AG04450 (cell line): ENCODE measurements at regions not wholly inside any gene's neighbourhood (a gene's known extent, or its start where the extent isn't known, plus 50 kb on each side); places are given as distances from the start of the nearest gene placed in this dataset.

Experiments
- CTCF ChIA-PET: fragments of 300-600, 350-600 bp; formaldehyde crosslinking; extraction: SDS; loops from one replicate; lab custom pipeline; 2022; ENCODE audit warnings: antibody characterized with exemption, inconsistent platforms; lab: Charles Lee
- POLR2A ChIA-PET: fragments of 350-600 bp; formaldehyde crosslinking; extraction: SDS; loops from one replicate; lab custom pipeline; 2021; ENCODE audit warnings: antibody characterized with exemption, inconsistent platforms; lab: Yijun Ruan, JAX
- DNase-seq: peaks from one replicate; pipeline ENCODE4 v3.0.0-alpha.2; 2011; ENCODE audit warnings: low read depth, low spot score
- H3K27ac ChIP-seq: one replicate; pipeline ENCODE4 v1.5.1; 2012; ENCODE audit warnings: low read depth, low read length, control low read depth
- H3K27me3 ChIP-seq: one replicate; pipeline ENCODE4 v1.6.0; 2012; ENCODE audit warnings: low read length; ENCODE audit not compliant: control insufficient read depth, insufficient read depth
- H3K4me3 ChIP-seq: 2 replicates; pipeline ENCODE4 v1.5.1; 2011; ENCODE audit warnings: mild to moderate bottlenecking, low read depth, low read length, control low read depth
- H3K9me3 ChIP-seq: 2 replicates; pipeline ENCODE4 v1.5.1; 2012; ENCODE audit warnings: low read length; ENCODE audit not compliant: control insufficient read depth, insufficient read depth
- CTCF ChIP-seq: IDR thresholded peaks from 2 replicates; pipeline ENCODE4 v1.5.1; 2011; ENCODE audit warnings: low read depth, low read length, control low read depth, inconsistent platforms

- no peak overlapping the region for H3K4me3 ChIP-seq
- no peak overlapping the region for H3K27ac ChIP-seq
- CTCF ChIA-PET, result no interaction called here
- peaks cover 17% of the 10 kb centered on the region for H3K9me3 ChIP-seq
- H3K27me3 ChIP-seq, result no peaks in the 10 kb centered on the region
- TF ChIP-seq CTCF, result no peak
- POLR2A ChIA-PET, result no interaction called here
- no peak for DNase-seq
These were observed 408.2 kb upstream of the AUTS2 start for GRCh38 chr7:69190025-69190424.

- Histone ChIP-seq H3K4me3 (no peak overlapping the region), H3K27ac (no peak overlapping the region), H3K9me3 (peaks cover 13% of the 10 kb centered on the region), H3K27me3 (no peaks in the 10 kb centered on the region)
- no peak for TF ChIP-seq CTCF
- DNase-seq, result no peak
- ChIA-PET POLR2A (no interaction called here), CTCF (interaction anchor here (0.5 kb wide), 1 partner anchor 106 kb away, joined by 3 read pairs; no protein-coding TSS in a partner anchor)
These were observed 407.5 kb upstream of the AUTS2 start for GRCh38 chr7:69190763-69191162.

- ChIA-PET CTCF (no interaction called here), POLR2A (no interaction called here)
- DNase-seq, result no peak
- Histone ChIP-seq H3K9me3 (peaks cover 8% of the 10 kb centered on the region), H3K27me3 (no peaks in the 10 kb centered on the region), H3K4me3 (no peak overlapping the region), H3K27ac (no peak overlapping the region)
- TF ChIP-seq CTCF, result no peak
These were observed 406.1 kb upstream of the AUTS2 start for GRCh38 chr7:69192134-69192533.

GRCh38 chr7:69193061-69193460 is 405.2 kb upstream of the AUTS2 start:
- Histone ChIP-seq H3K27me3 (no peaks in the 10 kb centered on the region), H3K9me3 (peaks cover 12% of the 10 kb centered on the region), H3K4me3 (no peak overlapping the region), H3K27ac (no peak overlapping the region)
- no peak for TF ChIP-seq CTCF
- ChIA-PET POLR2A (no interaction called here), CTCF (no interaction called here)
- no peak for DNase-seq

- no peak for TF ChIP-seq CTCF
- Histone ChIP-seq H3K27me3 (no peaks in the 10 kb centered on the region), H3K9me3 (peaks cover 22% of the 10 kb centered on the region), H3K4me3 (no peak overlapping the region), H3K27ac (no peak overlapping the region)
- no peak for DNase-seq
- CTCF ChIA-PET, result no interaction called here
- POLR2A ChIA-PET, result no interaction called here
These were observed 401.7 kb upstream of the AUTS2 start for GRCh38 chr7:69196593-69196992.
